Chondrocyte (in vitro differentiated cells): ENCODE measurements at regions not wholly inside any gene's neighbourhood (a gene's known extent, or its start where the extent isn't known, plus 50 kb on each side); places are given as distances from the start of the nearest gene placed in this dataset.

ENCODE experiments used
- DNase-seq: peaks from one replicate; pipeline ENCODE4 v3.0.0; 2021; ENCODE audit warnings: mixed read lengths, low spot score
- H3K27ac Mint-ChIP-seq: one replicate; pipeline ENCODE4 v1.8.0; 2021; ENCODE audit warnings: mild to moderate bottlenecking, moderate library complexity, mixed read lengths; ENCODE audit not compliant: unreplicated experiment
- H3K27me3 Mint-ChIP-seq: 2 replicates; pipeline ENCODE4 v1.8.0; 2021; ENCODE audit warnings: low read depth, mixed read lengths
- H3K36me3 Mint-ChIP-seq: 2 replicates; pipeline ENCODE4 v1.8.0; 2021; ENCODE audit warnings: low read depth, mixed read lengths
- H3K4me1 Mint-ChIP-seq: 2 replicates; pipeline ENCODE4 v1.8.0; 2021; ENCODE audit warnings: low read depth, mild to moderate bottlenecking, mixed read lengths
- H3K4me3 Mint-ChIP-seq: one replicate; pipeline ENCODE4 v1.8.0; 2021; ENCODE audit warnings: mild to moderate bottlenecking, moderate library complexity, mixed read lengths; ENCODE audit not compliant: unreplicated experiment
- H3K9me3 Mint-ChIP-seq: 2 replicates; pipeline ENCODE4 v1.8.0; 2021; ENCODE audit warnings: low read depth, mixed read lengths
- CTCF ChIP-seq: fragments of 200-600 bp; sonication (generic); IDR thresholded peaks from 2 replicates; pipeline ENCODE4 v1.5.0; 2021; ENCODE audit warnings: antibody characterized with exemption, mild to moderate bottlenecking, moderate library complexity

GRCh38 chr14:77985211-77985615, 185.0 kb upstream of the NRXN3 start:
- peaks cover 10% of the 10 kb centered on the region for H3K4me1 Mint-ChIP-seq
- H3K9me3 Mint-ChIP-seq = no peaks in the 10 kb centered on the region
- no peak for DNase-seq
- peaks cover 6% of the 10 kb centered on the region for H3K27me3 Mint-ChIP-seq
- no peak overlapping the region for H3K27ac Mint-ChIP-seq
- H3K4me3 Mint-ChIP-seq = no peak overlapping the region
- no peak for TF ChIP-seq CTCF
- no peaks in the 10 kb centered on the region for H3K36me3 Mint-ChIP-seq

- Mint-ChIP-seq H3K27me3 (peaks cover 3% of the 10 kb centered on the region), H3K9me3 (no peaks in the 10 kb centered on the region), H3K36me3 (no peaks in the 10 kb centered on the region), H3K4me1 (peaks cover 8% of the 10 kb centered on the region), H3K4me3 (no peak overlapping the region), H3K27ac (no peak overlapping the region)
- no peak for TF ChIP-seq CTCF
- no peak for DNase-seq
Measured at GRCh38 chr14:77986773-77987172, 183.4 kb upstream of the NRXN3 start.

GRCh38 chr14:77988096-77988870, 181.9 kb upstream of the NRXN3 start:
- no peak overlapping the region for H3K27ac Mint-ChIP-seq
- H3K27me3 Mint-ChIP-seq = peaks cover 3% of the 10 kb centered on the region
- no peaks in the 10 kb centered on the region for H3K9me3 Mint-ChIP-seq
- H3K4me1 Mint-ChIP-seq = peaks cover 8% of the 10 kb centered on the region
- DNase-seq = no peak
- no peak overlapping the region for H3K4me3 Mint-ChIP-seq
- no peak for TF ChIP-seq CTCF
- H3K36me3 Mint-ChIP-seq = no peaks in the 10 kb centered on the region

- Mint-ChIP-seq H3K27me3 (peaks cover 3% of the 10 kb centered on the region), H3K4me3 (no peak overlapping the region), H3K4me1 (peaks cover 8% of the 10 kb centered on the region), H3K36me3 (no peaks in the 10 kb centered on the region), H3K27ac (no peak overlapping the region), H3K9me3 (no peaks in the 10 kb centered on the region)
- TF ChIP-seq CTCF = no peak
- no peak for DNase-seq
Measured at GRCh38 chr14:77988970-77989369, 181.2 kb upstream of the NRXN3 start.

- Mint-ChIP-seq H3K4me3 (no peak overlapping the region), H3K27ac (no peak overlapping the region), H3K9me3 (no peaks in the 10 kb centered on the region), H3K4me1 (peaks cover 8% of the 10 kb centered on the region), H3K36me3 (no peaks in the 10 kb centered on the region), H3K27me3 (peaks cover 3% of the 10 kb centered on the region)
- no peak for TF ChIP-seq CTCF
- DNase-seq = no peak
Measured at GRCh38 chr14:77989441-77989991, 180.7 kb upstream of the NRXN3 start.
